ENCODE measurements at regions not wholly inside any gene's neighbourhood (a gene's known extent, or its start where the extent isn't known, plus 50 kb on each side); places are given as distances from the start of the nearest gene placed in this dataset.

GRCh38 chr10:33764694-33765185 lies 430.3 kb upstream of the NRP1 start:
- TF ChIP-seq CTCF (IDR thresholded peaks at IDR 0.05): no peak
- no peak for TF ChIP-seq POLR2A (IDR thresholded peaks at IDR 0.05)
